ENCODE measurements at regions not wholly inside any gene's neighbourhood (a gene's known extent, or its start where the extent isn't known, plus 50 kb on each side); places are given as distances from the start of the nearest gene placed in this dataset.
"Not testable (repeated sequence)": the region's sequence is repeated elsewhere in the genome, so short reads cannot be mapped to it uniquely, and the experiment has no call there.

DNA sequence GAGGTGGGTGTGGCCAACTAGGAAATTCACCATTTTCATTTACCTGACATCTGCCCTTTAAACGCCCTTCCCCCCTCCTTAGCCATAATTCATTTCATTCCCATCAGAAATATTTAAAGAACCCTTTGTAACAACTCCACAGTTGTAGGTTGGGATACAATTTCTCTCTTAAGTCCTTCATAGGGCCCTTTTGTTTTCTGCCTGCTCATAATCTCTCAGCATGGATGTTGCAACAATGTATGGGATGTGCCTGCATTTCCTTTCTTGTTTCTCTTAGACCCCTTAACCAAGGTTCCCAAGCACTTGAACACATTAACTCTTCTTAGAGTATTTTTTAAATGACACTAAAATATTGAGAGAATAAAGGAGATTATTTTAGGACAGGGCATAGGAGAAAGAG is 51.7 kb upstream of the MYO10 start:
- H2AFZ ChIP-seq (ENCODE audit: low read depth) = no peak overlapping the region; the same call in 1 of the 2 replicates
- no peak overlapping the region for H3K27ac ChIP-seq (ENCODE audit: low read depth in 2 of 2, low read length in 1 of 2)
- H3K9me3 ChIP-seq = no peaks in the 10 kb centered on the region
- H3K4me1 ChIP-seq (ENCODE audit: control insufficient read depth in 1 of 2, insufficient read depth in 2 of 2, low read depth in 1 of 2, low read length in 1 of 2) = no peaks in the 10 kb centered on the region
- no peaks in the 10 kb centered on the region for H3K79me2 ChIP-seq (ENCODE audit: insufficient read depth)
- 68% methylated on average over 1 of the region's 1 CpG for WGBS (ENCODE audit: low lambda C conversion rate)
- H3K9me2 ChIP-seq = no peaks in the 10 kb centered on the region
- peaks cover 8% of the 10 kb centered on the region for H3F3A ChIP-seq (replicated peaks; ENCODE audit: insufficient read depth)
- H3K27me3 ChIP-seq (ENCODE audit: insufficient read depth) = no peaks in the 10 kb centered on the region
- H3K4me2 ChIP-seq = no peak overlapping the region
- H3K36me3 ChIP-seq (replicated peaks in 1 of 2; ENCODE audit: control insufficient read depth in 1 of 2, insufficient read depth in 2 of 2, low read length in 1 of 2) = no peaks in the 10 kb centered on the region
- no peaks in the 10 kb centered on the region for H4K20me1 ChIP-seq (ENCODE audit: insufficient read depth)
- ChIA-PET CTCF (no interaction called here), POLR2A (no interaction called here)
- TF ChIP-seq, protein P1, sequence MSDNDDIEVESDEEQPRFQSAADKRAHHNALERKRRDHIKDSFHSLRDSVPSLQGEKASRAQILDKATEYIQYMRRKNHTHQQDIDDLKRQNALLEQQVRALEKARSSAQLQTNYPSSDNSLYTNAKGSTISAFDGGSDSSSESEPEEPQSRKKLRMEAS (IDR thresholded peaks at IDR 0.05; ENCODE audit: low read depth) = no peak
- TF ChIP-seq MEF2A (IDR thresholded peaks at IDR 0.05; ENCODE audit: borderline replicate concordance, low read depth) = no peak
- TF ChIP-seq GABPA (IDR thresholded peaks at IDR 0.05; ENCODE audit: low read depth) = no peak
- TF ChIP-seq GATA2 (CRISPR knock-in tag; IDR thresholded peaks at IDR 0.05) = no peak
- no peak for TF ChIP-seq SMC3 (IDR thresholded peaks at IDR 0.05; ENCODE audit: low read depth, low read length)
- no peak for TF ChIP-seq SIN3A (IDR thresholded peaks at IDR 0.05; ENCODE audit: borderline replicate concordance, low read depth, low read length)
- no peak for TF ChIP-seq FOXJ3 (CRISPR knock-in tag; IDR thresholded peaks at IDR 0.05)
- TF ChIP-seq TEAD4 (IDR thresholded peaks at IDR 0.05; ENCODE audit: borderline replicate concordance, insufficient read depth) = no peak
- no peak for TF ChIP-seq MXI1 (IDR thresholded peaks at IDR 0.05; ENCODE audit: low read depth, low read length)
- TF ChIP-seq, protein P2, sequence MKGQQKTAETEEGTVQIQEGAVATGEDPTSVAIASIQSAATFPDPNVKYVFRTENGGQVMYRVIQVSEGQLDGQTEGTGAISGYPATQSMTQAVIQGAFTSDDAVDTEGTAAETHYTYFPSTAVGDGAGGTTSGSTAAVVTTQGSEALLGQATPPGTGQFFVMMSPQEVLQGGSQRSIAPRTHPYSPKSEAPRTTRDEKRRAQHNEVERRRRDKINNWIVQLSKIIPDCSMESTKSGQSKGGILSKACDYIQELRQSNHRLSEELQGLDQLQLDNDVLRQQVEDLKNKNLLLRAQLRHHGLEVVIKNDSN (IDR thresholded peaks at IDR 0.05; ENCODE audit: borderline replicate concordance, low read depth) = no peak
- TF ChIP-seq EZH2phosphoT487 (IDR thresholded peaks at IDR 0.05; ENCODE audit: borderline replicate concordance, low read depth) = no peak
- TF ChIP-seq NFIC (IDR thresholded peaks at IDR 0.05; ENCODE audit: borderline replicate concordance) = no peak
- no peak for DNase-seq
- no peak overlapping the region for H3K9ac ChIP-seq
- no peak overlapping the region for H3K4me3 ChIP-seq (ENCODE audit: low read depth in 2 of 2, low read length in 1 of 2)

DNA sequence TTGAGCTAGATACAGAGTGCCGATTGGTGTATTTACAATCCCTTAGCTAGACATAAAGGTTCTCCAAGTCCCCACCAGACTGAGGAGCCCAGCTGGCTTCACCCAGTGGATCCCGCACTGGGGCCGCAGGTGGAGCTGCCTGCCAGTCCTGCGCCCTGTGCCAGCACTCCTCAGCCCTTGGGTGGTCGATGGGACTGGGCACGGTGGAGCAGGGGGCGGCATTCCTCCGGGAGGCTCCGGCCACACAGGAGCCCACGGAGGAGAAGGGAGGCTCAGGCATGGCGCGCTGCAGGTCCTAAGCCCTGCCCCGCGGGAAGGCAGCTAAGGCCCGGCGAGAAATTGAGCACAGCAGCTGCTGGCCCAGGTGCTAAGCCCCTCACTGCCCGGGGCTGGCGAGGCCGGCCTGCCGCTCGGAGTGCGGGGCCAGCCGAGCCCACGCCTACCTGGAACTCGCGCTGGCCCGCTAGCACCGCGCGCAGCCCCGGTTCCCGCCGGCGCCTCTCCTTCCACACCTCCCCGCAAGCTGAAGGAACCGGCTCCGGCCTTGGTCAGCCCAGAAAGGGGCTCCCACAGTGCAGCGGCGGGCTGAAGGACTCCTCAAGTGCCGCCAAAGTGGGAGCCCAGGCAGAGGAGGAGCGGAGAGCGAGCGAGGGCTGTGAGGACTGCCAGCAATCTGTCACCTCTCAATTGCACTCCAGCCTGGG is 54.9 kb upstream of the MYO10 start:
- H3K4me3 ChIP-seq (ENCODE audit: low read depth in 2 of 2, low read length in 1 of 2); CTCF ChIA-PET; H3K79me2 ChIP-seq (ENCODE audit: insufficient read depth); H3K9me3 ChIP-seq; H3K27me3 ChIP-seq (ENCODE audit: insufficient read depth); DNase-seq; H2AFZ ChIP-seq (ENCODE audit: low read depth); H3K36me3 ChIP-seq (replicated peaks in 1 of 2; ENCODE audit: control insufficient read depth in 1 of 2, insufficient read depth in 2 of 2, low read length in 1 of 2); H3K4me2 ChIP-seq; H3K9me2 ChIP-seq; H3K9ac ChIP-seq; POLR2A ChIA-PET; H4K20me1 ChIP-seq (ENCODE audit: insufficient read depth): not testable (repeated sequence)
- Histone ChIP-seq H3K4me1 (ENCODE audit: control insufficient read depth in 1 of 2, insufficient read depth in 2 of 2, low read depth in 1 of 2, low read length in 1 of 2) (peaks cover 0 to 13% of the 10 kb centered on the region in 2 experiments; a peak in 1 of 4 replicates), H3F3A (replicated peaks; ENCODE audit: insufficient read depth) (peaks cover 17% of the 10 kb centered on the region), H3K27ac (ENCODE audit: low read depth in 2 of 2, low read length in 1 of 2) (peak overlapping the region in 1 of 2 experiments; percentile 71; a peak in 2 of 4 replicates)
- WGBS (ENCODE audit: low lambda C conversion rate) = 93% methylated on average over 9 of the region's 43 CpGs

Data from SK-N-SH (cell line).